CD8-positive, alpha-beta memory T cell (primary cell): ENCODE measurements at regions not wholly inside any gene's neighbourhood (a gene's known extent, or its start where the extent isn't known, plus 50 kb on each side); places are given as distances from the start of the nearest gene placed in this dataset.
A peak's percentile ranks its signal among the peaks of the same experiment; 100 is the strongest.

Experiments used
- CTCF ChIA-PET: fragments of 350-600 bp; sonication (Branson Sonifier 250); formaldehyde crosslinking; loops from one replicate; lab custom pipeline; 2021; ENCODE audit warnings: antibody characterized with exemption; lab: Charles Lee
- POLR2A ChIA-PET: fragments of 350-600 bp; sonication (Branson Sonifier 250); formaldehyde crosslinking; loops from one replicate; lab custom pipeline; 2021; ENCODE audit warnings: antibody characterized with exemption; lab: Charles Lee
- DNase-seq, 5 donors: peaks; one replicate each; pipeline versions ENCODE4 v3.0.0 to v3.0.0-alpha.2; 2020 to 2022; ENCODE audit warnings: mixed read lengths in 1 of 5
- H3K27ac ChIP-seq: one replicate; pipeline ENCODE4 v1.7.0; 2013; ENCODE audit warnings: low read depth, mild to moderate bottlenecking, low read length, moderate library complexity
- H3K27me3 ChIP-seq: 2 replicates; pipeline ENCODE4 v1.7.0; 2013; ENCODE audit warnings: low read length, mild to moderate bottlenecking; ENCODE audit not compliant: insufficient read depth, poor library complexity, severe bottlenecking
- H3K36me3 ChIP-seq: 2 replicates; pipeline ENCODE4 v1.7.0; 2013; ENCODE audit warnings: mild to moderate bottlenecking, low read length, moderate library complexity; ENCODE audit not compliant: insufficient read depth
- H3K4me1 ChIP-seq: 2 replicates; pipeline ENCODE4 v1.7.0; 2013; ENCODE audit warnings: mild to moderate bottlenecking, low read length, moderate library complexity; ENCODE audit not compliant: insufficient read depth
- H3K4me3 ChIP-seq: 2 replicates; pipeline ENCODE4 v1.7.0; 2013; ENCODE audit warnings: mild to moderate bottlenecking, low read length
- H3K9me3 ChIP-seq: 2 replicates; pipeline ENCODE4 v1.7.0; 2013; ENCODE audit warnings: mild to moderate bottlenecking, low read length
- H3K27ac Mint-ChIP-seq, 8 donors: one replicate each; pipeline ENCODE4 v1.8.0; 2020 to 2021; ENCODE audit warnings: mixed read lengths in 8 of 8, mild to moderate bottlenecking in 6 of 8, inconsistent platforms in 3 of 8, moderate library complexity in 3 of 8
- H3K27me3 Mint-ChIP-seq, 2 donors: one replicate each; pipeline ENCODE4 v1.8.0; 2020 to 2021; ENCODE audit warnings: mixed read lengths in 2 of 2, mild to moderate bottlenecking in 1 of 2, moderate library complexity in 1 of 2
- H3K36me3 Mint-ChIP-seq, 3 donors: one replicate each; pipeline ENCODE4 v1.8.0; 2020 to 2021; ENCODE audit warnings: mixed read lengths in 3 of 3, inconsistent platforms in 1 of 3, mild to moderate bottlenecking in 1 of 3
- H3K4me1 Mint-ChIP-seq, 3 donors: one replicate each; pipeline ENCODE4 v1.8.0; 2020 to 2021; ENCODE audit warnings: mixed read lengths in 3 of 3, inconsistent platforms in 1 of 3, mild to moderate bottlenecking in 1 of 3
- H3K4me3 Mint-ChIP-seq, 7 donors: one replicate each; pipeline ENCODE4 v1.8.0; 2020 to 2021; ENCODE audit warnings: mixed read lengths in 7 of 7, mild to moderate bottlenecking in 6 of 7, moderate library complexity in 4 of 7, inconsistent platforms in 2 of 7
- H3K9me3 Mint-ChIP-seq, 5 donors: one replicate each; pipeline ENCODE4 v1.8.0; 2020 to 2022; ENCODE audit warnings: mixed read lengths in 5 of 5, mild to moderate bottlenecking in 3 of 5, moderate library complexity in 2 of 5, inconsistent platforms in 1 of 5

GRCh38 chr2:173419506-173419905 lies 64.8 kb downstream of the CDCA7 start:
- no peak overlapping the region for H3K27ac ChIP-seq
- Mint-ChIP-seq H3K9me3 (no peaks in the 10 kb centered on the region), H3K4me3 (no peak overlapping the region), H3K36me3 (no peaks in the 10 kb centered on the region), H3K27ac (no peak overlapping the region), H3K4me1 (no peaks in the 10 kb centered on the region), H3K27me3 (peaks cover 15 to 40% of the 10 kb centered on the region in 2 donors)
- H3K36me3 ChIP-seq, result no peaks in the 10 kb centered on the region
- H3K4me3 ChIP-seq, result no peak overlapping the region
- H3K9me3 ChIP-seq, result no peaks in the 10 kb centered on the region
- no peaks in the 10 kb centered on the region for H3K4me1 ChIP-seq
- CTCF ChIA-PET, result interaction anchor here (0.7 to 0.8 kb wide), 2 partner anchors 15 to 16 kb away, joined by 3 read pairs; no protein-coding TSS in a partner anchor
- POLR2A ChIA-PET, result no interaction called here
- no peaks in the 10 kb centered on the region for H3K27me3 ChIP-seq
- DNase-seq, result no peak

- CTCF ChIA-PET, result no interaction called here
- POLR2A ChIA-PET, result no interaction called here
- Histone ChIP-seq H3K4me3 (no peak overlapping the region), H3K9me3 (no peaks in the 10 kb centered on the region), H3K36me3 (no peaks in the 10 kb centered on the region), H3K4me1 (no peaks in the 10 kb centered on the region), H3K27ac (no peak overlapping the region), H3K27me3 (no peaks in the 10 kb centered on the region)
- H3K27ac Mint-ChIP-seq, result no peak overlapping the region
- no peaks in the 10 kb centered on the region for H3K9me3 Mint-ChIP-seq
- H3K4me3 Mint-ChIP-seq, result no peak overlapping the region
- peaks cover 18 to 54% of the 10 kb centered on the region in 2 donors for H3K27me3 Mint-ChIP-seq
- no peaks in the 10 kb centered on the region for H3K36me3 Mint-ChIP-seq
- no peak for DNase-seq
- no peaks in the 10 kb centered on the region for H3K4me1 Mint-ChIP-seq
These were observed 70.2 kb downstream of the CDCA7 start for GRCh38 chr2:173424886-173425285.

GRCh38 chr2:173427887-173428668 lies 73.4 kb downstream of the CDCA7 start:
- Mint-ChIP-seq H3K4me1 (no peaks in the 10 kb centered on the region), H3K9me3 (no peaks in the 10 kb centered on the region), H3K27me3 (peaks cover 7 to 61% of the 10 kb centered on the region in 2 donors), H3K4me3 (no peak overlapping the region), H3K27ac (peak overlapping the region in 1 of 8 donors; percentile 6), H3K36me3 (no peaks in the 10 kb centered on the region)
- ChIA-PET POLR2A (no interaction called here), CTCF (interaction anchor here (1.2 to 2.0 kb wide), 3 partner anchors 25 to 27 kb away, joined by 3 to 7 read pairs (median 3); no protein-coding TSS in a partner anchor)
- H3K27ac ChIP-seq, result no peak overlapping the region
- H3K9me3 ChIP-seq, result no peaks in the 10 kb centered on the region
- H3K4me1 ChIP-seq, result no peaks in the 10 kb centered on the region
- no peaks in the 10 kb centered on the region for H3K36me3 ChIP-seq
- no peak for DNase-seq
- H3K27me3 ChIP-seq, result no peaks in the 10 kb centered on the region
- no peak overlapping the region for H3K4me3 ChIP-seq

GRCh38 chr2:173431191-173431590 lies 76.5 kb downstream of the CDCA7 start:
- Mint-ChIP-seq H3K9me3 (no peaks in the 10 kb centered on the region), H3K4me1 (no peaks in the 10 kb centered on the region), H3K27me3 (peaks cover 4 to 70% of the 10 kb centered on the region in 2 donors), H3K36me3 (no peaks in the 10 kb centered on the region), H3K27ac (no peak overlapping the region), H3K4me3 (no peak overlapping the region)
- CTCF ChIA-PET, result no interaction called here
- no peak overlapping the region for H3K27ac ChIP-seq
- POLR2A ChIA-PET, result no interaction called here
- no peaks in the 10 kb centered on the region for H3K4me1 ChIP-seq
- no peak for DNase-seq
- no peaks in the 10 kb centered on the region for H3K36me3 ChIP-seq
- no peak overlapping the region for H3K4me3 ChIP-seq
- no peaks in the 10 kb centered on the region for H3K9me3 ChIP-seq
- no peaks in the 10 kb centered on the region for H3K27me3 ChIP-seq

GRCh38 chr2:173432049-173432754 lies 77.5 kb downstream of the CDCA7 start:
- no peak for DNase-seq
- H3K36me3 Mint-ChIP-seq, result no peaks in the 10 kb centered on the region
- no peak overlapping the region for H3K27ac ChIP-seq
- H3K4me1 ChIP-seq, result no peaks in the 10 kb centered on the region
- no peaks in the 10 kb centered on the region for H3K27me3 ChIP-seq
- H3K27ac Mint-ChIP-seq, result no peak overlapping the region
- no peaks in the 10 kb centered on the region for H3K9me3 ChIP-seq
- H3K27me3 Mint-ChIP-seq, result peaks cover 8 to 62% of the 10 kb centered on the region in 2 donors
- no peak overlapping the region for H3K4me3 Mint-ChIP-seq
- ChIA-PET POLR2A (no interaction called here), CTCF (no interaction called here)
- H3K4me1 Mint-ChIP-seq, result no peaks in the 10 kb centered on the region
- H3K4me3 ChIP-seq, result no peak overlapping the region
- H3K36me3 ChIP-seq, result no peaks in the 10 kb centered on the region
- no peaks in the 10 kb centered on the region for H3K9me3 Mint-ChIP-seq

GRCh38 chr2:173434762-173435569 lies 80.3 kb downstream of the CDCA7 start:
- H3K4me1 Mint-ChIP-seq, result no peaks in the 10 kb centered on the region
- POLR2A ChIA-PET, result no interaction called here
- no peaks in the 10 kb centered on the region for H3K36me3 Mint-ChIP-seq
- H3K27me3 ChIP-seq, result no peaks in the 10 kb centered on the region
- no peaks in the 10 kb centered on the region for H3K9me3 Mint-ChIP-seq
- no peak overlapping the region for H3K27ac Mint-ChIP-seq
- H3K4me3 Mint-ChIP-seq, result no peak overlapping the region
- DNase-seq, result no peak
- H3K4me3 ChIP-seq, result no peak overlapping the region
- no peaks in the 10 kb centered on the region for H3K9me3 ChIP-seq
- no peaks in the 10 kb centered on the region for H3K36me3 ChIP-seq
- CTCF ChIA-PET, result no interaction called here
- peaks cover 7 to 52% of the 10 kb centered on the region in 2 donors for H3K27me3 Mint-ChIP-seq
- H3K27ac ChIP-seq, result no peak overlapping the region
- H3K4me1 ChIP-seq, result no peaks in the 10 kb centered on the region

- POLR2A ChIA-PET, result no interaction called here
- no peak for DNase-seq
- H3K9me3 Mint-ChIP-seq, result no peaks in the 10 kb centered on the region
- no peaks in the 10 kb centered on the region for H3K4me1 Mint-ChIP-seq
- H3K27ac Mint-ChIP-seq, result no peak overlapping the region
- no peak overlapping the region for H3K4me3 Mint-ChIP-seq
- Histone ChIP-seq H3K9me3 (no peaks in the 10 kb centered on the region), H3K4me3 (no peak overlapping the region), H3K27me3 (no peaks in the 10 kb centered on the region), H3K36me3 (no peaks in the 10 kb centered on the region), H3K4me1 (no peaks in the 10 kb centered on the region), H3K27ac (no peak overlapping the region)
- H3K36me3 Mint-ChIP-seq, result no peaks in the 10 kb centered on the region
- peaks cover 6 to 52% of the 10 kb centered on the region in 2 donors for H3K27me3 Mint-ChIP-seq
- CTCF ChIA-PET, result no interaction called here
These were observed 80.9 kb downstream of the CDCA7 start for GRCh38 chr2:173435574-173435973.

GRCh38 chr2:173436088-173436487 lies 81.4 kb downstream of the CDCA7 start:
- H3K27me3 ChIP-seq, result no peaks in the 10 kb centered on the region
- H3K4me3 ChIP-seq, result no peak overlapping the region
- no peak overlapping the region for H3K4me3 Mint-ChIP-seq
- ChIA-PET POLR2A (no interaction called here), CTCF (no interaction called here)
- no peak for DNase-seq
- H3K27me3 Mint-ChIP-seq, result peaks cover 6 to 48% of the 10 kb centered on the region in 2 donors
- H3K36me3 ChIP-seq, result no peaks in the 10 kb centered on the region
- H3K9me3 Mint-ChIP-seq, result no peaks in the 10 kb centered on the region
- no peaks in the 10 kb centered on the region for H3K4me1 Mint-ChIP-seq
- H3K9me3 ChIP-seq, result no peaks in the 10 kb centered on the region
- H3K27ac Mint-ChIP-seq, result peak overlapping the region in 1 of 8 donors; percentile 34
- no peaks in the 10 kb centered on the region for H3K4me1 ChIP-seq
- no peaks in the 10 kb centered on the region for H3K36me3 Mint-ChIP-seq
- no peak overlapping the region for H3K27ac ChIP-seq
